ENCODE measurements at regions not wholly inside any gene's neighbourhood (a gene's known extent, or its start where the extent isn't known, plus 50 kb on each side); places are given as distances from the start of the nearest gene placed in this dataset.

- TF ChIP-seq CTCF (IDR thresholded peaks at IDR 0.05): no peak
- TF ChIP-seq POLR2A (IDR thresholded peaks at IDR 0.05): no peak
These were observed 404.5 kb upstream of the ADAMTS5 start for GRCh38 chr21:27371115-27371974.
